CD4-positive, alpha-beta T cell (primary cell): ENCODE measurements at regions not wholly inside any gene's neighbourhood (a gene's known extent, or its start where the extent isn't known, plus 50 kb on each side); places are given as distances from the start of the nearest gene placed in this dataset.

Source experiments
- ATAC-seq: fragments of 200-7000 bp; cut with Tn5 transposase; one replicate; pipeline ENCODE4 v1.10.0; 2022; ENCODE audit warnings: mild to moderate bottlenecking; ENCODE audit not compliant: poor library complexity
- CTCF ChIA-PET: fragments of 350-600 bp; sonication (Branson Sonifier 250); formaldehyde crosslinking; loops from one replicate; lab custom pipeline; 2021; ENCODE audit warnings: antibody characterized with exemption, inconsistent platforms; lab: Charles Lee
- POLR2A ChIA-PET: fragments of 350-600 bp; sonication (Branson Sonifier 250); formaldehyde crosslinking; loops from one replicate; lab custom pipeline; 2021; ENCODE audit warnings: antibody characterized with exemption, inconsistent platforms; lab: Charles Lee
- DNase-seq, 14 experiments: peaks; one replicate each; pipeline ENCODE4 v3.0.0-alpha.2; 2013 to 2020; ENCODE audit warnings: mixed read lengths in 2 of 14
- H3K27ac ChIP-seq, 2 donors: one replicate each; pipeline versions ENCODE4 v1.5.1 to v1.7.0; 2013; ENCODE audit warnings: low read length in 2 of 2, low read depth in 1 of 2, mild to moderate bottlenecking in 1 of 2
- H3K27me3 ChIP-seq, 2 experiments: 1 replicate in 1 of 2; 2 replicates in 1 of 2; pipeline versions ENCODE4 v1.6.1 to v1.7.0; 2013; ENCODE audit warnings: low read length in 2 of 2, control low read depth in 1 of 2, mild to moderate bottlenecking in 1 of 2, moderate library complexity in 1 of 2; ENCODE audit not compliant: insufficient read depth in 2 of 2, control insufficient read depth in 1 of 2
- H3K36me3 ChIP-seq: one replicate; pipeline ENCODE4 v1.6.1; 2013; ENCODE audit warnings: low read length, control low read depth; ENCODE audit not compliant: insufficient read depth
- H3K4me1 ChIP-seq: one replicate; pipeline ENCODE4 v1.6.1; 2013; ENCODE audit warnings: low read length, control low read depth; ENCODE audit not compliant: insufficient read depth
- H3K4me3 ChIP-seq: one replicate; pipeline ENCODE4 v1.5.1; 2013; ENCODE audit warnings: mild to moderate bottlenecking, low read length, moderate library complexity
- H3K9me3 ChIP-seq, 2 experiments: 1 replicate in 1 of 2; 2 replicates in 1 of 2; pipeline versions ENCODE4 v1.6.1 to v1.7.0; 2013; ENCODE audit warnings: low read length in 2 of 2, mild to moderate bottlenecking in 2 of 2, control low read depth in 1 of 2, moderate library complexity in 1 of 2; ENCODE audit not compliant: control insufficient read depth in 1 of 2, insufficient read depth in 1 of 2
- H3K27ac Mint-ChIP-seq: one replicate; pipeline ENCODE4 v1.8.0; 2020; ENCODE audit warnings: mixed read lengths
- H3K27me3 Mint-ChIP-seq: one replicate; pipeline ENCODE4 v1.8.0; 2021; ENCODE audit warnings: mixed read lengths
- H3K36me3 Mint-ChIP-seq: one replicate; pipeline ENCODE4 v1.8.0; 2021; ENCODE audit warnings: low read depth, mixed read lengths
- H3K4me1 Mint-ChIP-seq: one replicate; pipeline ENCODE4 v1.8.0; 2021; ENCODE audit warnings: low read depth, mixed read lengths
- H3K4me3 Mint-ChIP-seq: one replicate; pipeline ENCODE4 v1.8.0; 2020; ENCODE audit warnings: mild to moderate bottlenecking, mixed read lengths
- H3K9me3 Mint-ChIP-seq: one replicate; pipeline ENCODE4 v1.8.0; 2020; ENCODE audit warnings: mixed read lengths
- CTCF ChIP-seq: fragments of 200-600 bp; IDR thresholded peaks from one replicate; pipeline ENCODE4 v1.8.0; 2022; ENCODE audit warnings: antibody characterized with exemption, mild to moderate bottlenecking
- intact Hi-C, 2 experiments: fragments of 100-400 bp; cut with DNase I in 1 of 2; cut with micrococcal nuclease in 1 of 2; formaldehyde crosslinking; loops; one replicate each; pipeline versions ENCODE4 v1.15.1 to v1.9.0; 2023 to 2025; cut with DNase I, micrococcal nuclease

DNA sequence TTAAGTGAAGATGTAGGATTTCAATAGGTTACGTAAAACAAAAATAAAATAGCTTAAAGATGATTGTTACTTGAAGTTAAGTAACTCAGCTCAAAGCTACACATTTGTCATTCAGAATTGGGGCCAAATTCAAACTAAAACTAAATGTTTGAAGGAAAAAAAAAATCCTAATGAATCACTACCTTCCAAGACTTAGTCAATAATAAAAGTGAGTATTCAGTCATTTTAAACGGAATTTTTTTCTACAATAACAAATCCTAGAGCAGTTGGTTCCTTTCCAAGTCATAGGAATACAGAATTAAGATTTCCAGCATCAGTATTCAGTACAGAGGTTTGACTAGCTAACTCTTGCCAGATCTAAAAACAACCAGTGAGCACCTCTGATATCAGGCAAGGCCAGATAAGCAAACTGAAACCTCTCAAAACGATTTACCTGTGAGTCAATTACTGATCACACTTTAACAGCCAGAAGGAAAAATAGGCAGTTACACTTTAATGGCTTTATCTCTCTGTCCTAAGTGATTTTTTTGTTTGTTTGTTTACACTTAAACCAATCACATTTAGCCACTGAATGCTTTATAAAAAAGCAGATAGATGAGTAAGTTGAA lies 669.8 kb upstream of the ANKRD30A start:
- CTCF ChIA-PET = no interaction called here
- DNase-seq = no peak
- H3K36me3 ChIP-seq = no peaks in the 10 kb centered on the region
- H3K4me3 ChIP-seq = no peak overlapping the region
- H3K36me3 Mint-ChIP-seq = no peaks in the 10 kb centered on the region
- intact Hi-C loops = no loop called here
- no peak for TF ChIP-seq CTCF
- H3K9me3 Mint-ChIP-seq = peaks cover 8% of the 10 kb centered on the region
- H3K4me1 ChIP-seq = no peaks in the 10 kb centered on the region
- H3K27me3 Mint-ChIP-seq = no peaks in the 10 kb centered on the region
- H3K4me3 Mint-ChIP-seq = no peak overlapping the region
- no peaks in the 10 kb centered on the region for H3K27me3 ChIP-seq
- no peak for ATAC-seq
- no peak overlapping the region for H3K27ac ChIP-seq
- POLR2A ChIA-PET = no interaction called here
- H3K9me3 ChIP-seq = peaks cover 6 to 13% of the 10 kb centered on the region in 2 experiments
- H3K27ac Mint-ChIP-seq = no peak overlapping the region
- H3K4me1 Mint-ChIP-seq = no peaks in the 10 kb centered on the region

- no peaks in the 10 kb centered on the region for H3K36me3 Mint-ChIP-seq
- no peaks in the 10 kb centered on the region for H3K4me1 Mint-ChIP-seq
- CTCF ChIA-PET = no interaction called here
- POLR2A ChIA-PET = no interaction called here
- ATAC-seq = no peak
- no peak overlapping the region for H3K4me3 Mint-ChIP-seq
- no peak for DNase-seq
- H3K27me3 ChIP-seq = no peaks in the 10 kb centered on the region
- intact Hi-C loops = no loop called here
- no peaks in the 10 kb centered on the region for H3K27me3 Mint-ChIP-seq
- H3K27ac Mint-ChIP-seq = no peak overlapping the region
- no peak for TF ChIP-seq CTCF
- no peaks in the 10 kb centered on the region for H3K4me1 ChIP-seq
- peaks cover 5 to 13% of the 10 kb centered on the region in 2 experiments for H3K9me3 ChIP-seq
- no peak overlapping the region for H3K27ac ChIP-seq
- H3K9me3 Mint-ChIP-seq = peaks cover 12% of the 10 kb centered on the region
- no peak overlapping the region for H3K4me3 ChIP-seq
- no peaks in the 10 kb centered on the region for H3K36me3 ChIP-seq
These were observed 672.5 kb upstream of the ANKRD30A start for GRCh38 chr10:36452851-36453250.

GRCh38 chr10:36451391-36451970 lies 673.9 kb upstream of the ANKRD30A start:
- H3K27me3 ChIP-seq = no peaks in the 10 kb centered on the region
- peaks cover 0 to 18% of the 10 kb centered on the region in 2 experiments for H3K9me3 ChIP-seq
- no peaks in the 10 kb centered on the region for H3K4me1 Mint-ChIP-seq
- ChIA-PET POLR2A (no interaction called here), CTCF (no interaction called here)
- no peak overlapping the region for H3K4me3 Mint-ChIP-seq
- TF ChIP-seq CTCF = no peak
- intact Hi-C loops = no loop called here
- H3K27me3 Mint-ChIP-seq = no peaks in the 10 kb centered on the region
- H3K9me3 Mint-ChIP-seq = peaks cover 12% of the 10 kb centered on the region
- H3K4me3 ChIP-seq = no peak overlapping the region
- no peak overlapping the region for H3K27ac Mint-ChIP-seq
- no peaks in the 10 kb centered on the region for H3K36me3 ChIP-seq
- H3K36me3 Mint-ChIP-seq = no peaks in the 10 kb centered on the region
- ATAC-seq (no peak), DNase-seq (no peak)
- no peaks in the 10 kb centered on the region for H3K4me1 ChIP-seq
- no peak overlapping the region for H3K27ac ChIP-seq
